ENCODE measurements at regions not wholly inside any gene's neighbourhood (a gene's known extent, or its start where the extent isn't known, plus 50 kb on each side); places are given as distances from the start of the nearest gene placed in this dataset.

GRCh38 chr9:82206946-82207345, 218.4 kb downstream of the SPATA31D1 start:
- no peaks in the 10 kb centered on the region for H3K4me1 ChIP-seq (ENCODE audit: insufficient read depth, low read length, poor library complexity, severe bottlenecking)
- H3K27ac ChIP-seq (ENCODE audit: low read depth, low read length, poor library complexity, severe bottlenecking) = no peak overlapping the region
- H3K36me3 ChIP-seq (ENCODE audit: insufficient read depth, low read length, poor library complexity, severe bottlenecking) = no peaks in the 10 kb centered on the region
- H3K27me3 ChIP-seq (replicated peaks; ENCODE audit: insufficient read depth, low read depth, low read length, poor library complexity) = peaks cover 11% of the 10 kb centered on the region
- ChIA-PET POLR2A (ENCODE audit: low non-redundant PET) (no interaction called here), CTCF (no interaction called here)
- intact Hi-C loops (cut with micrococcal nuclease; ENCODE audit: unreplicated experiment) = no loop called here
- DNase-seq (ENCODE audit: low spot score) = no peak
- H3K4me3 ChIP-seq (ENCODE audit: low read depth, low read length, poor library complexity, severe bottlenecking) = no peak overlapping the region
- H3K9me3 ChIP-seq (ENCODE audit: low read depth, low read length, poor library complexity, severe bottlenecking) = no peaks in the 10 kb centered on the region
- BruUV-seq (replicated peaks) = no TSS peak
- TF ChIP-seq EZH2 (IDR thresholded peaks at IDR 0.05; ENCODE audit: borderline replicate concordance, low read depth, low read length, poor library complexity, severe bottlenecking) (no peak), CTCF (conservative IDR thresholded peaks at IDR 0.05; ENCODE audit: low read depth, low read length) (no peak)

GRCh38 chr9:82208741-82209450, 220.3 kb downstream of the SPATA31D1 start:
- Histone ChIP-seq H3K27me3 (replicated peaks; ENCODE audit: insufficient read depth, low read depth, low read length, poor library complexity) (peaks cover 6% of the 10 kb centered on the region), H3K36me3 (ENCODE audit: insufficient read depth, low read length, poor library complexity, severe bottlenecking) (no peaks in the 10 kb centered on the region), H3K4me1 (ENCODE audit: insufficient read depth, low read length, poor library complexity, severe bottlenecking) (no peaks in the 10 kb centered on the region), H3K27ac (ENCODE audit: low read depth, low read length, poor library complexity, severe bottlenecking) (no peak overlapping the region), H3K9me3 (ENCODE audit: low read depth, low read length, poor library complexity, severe bottlenecking) (no peaks in the 10 kb centered on the region), H3K4me3 (ENCODE audit: low read depth, low read length, poor library complexity, severe bottlenecking) (no peak overlapping the region)
- ChIA-PET POLR2A (ENCODE audit: low non-redundant PET) (no interaction called here), CTCF (no interaction called here)
- no TSS peak for BruUV-seq (replicated peaks)
- TF ChIP-seq CTCF (conservative IDR thresholded peaks at IDR 0.05; ENCODE audit: low read depth, low read length) = no peak
- no peak for TF ChIP-seq EZH2 (IDR thresholded peaks at IDR 0.05; ENCODE audit: borderline replicate concordance, low read depth, low read length, poor library complexity, severe bottlenecking)
- DNase-seq (ENCODE audit: low spot score) = no peak
- intact Hi-C loops (cut with micrococcal nuclease; ENCODE audit: unreplicated experiment) = no loop called here

GRCh38 chr9:82209797-82210470, 221.4 kb downstream of the SPATA31D1 start:
- H3K4me3 ChIP-seq (ENCODE audit: low read depth, low read length, poor library complexity, severe bottlenecking) = no peak overlapping the region
- POLR2A ChIA-PET (ENCODE audit: low non-redundant PET) = no interaction called here
- no peaks in the 10 kb centered on the region for H3K9me3 ChIP-seq (ENCODE audit: low read depth, low read length, poor library complexity, severe bottlenecking)
- TF ChIP-seq EZH2 (IDR thresholded peaks at IDR 0.05; ENCODE audit: borderline replicate concordance, low read depth, low read length, poor library complexity, severe bottlenecking) = no peak
- no peak for TF ChIP-seq CTCF (conservative IDR thresholded peaks at IDR 0.05; ENCODE audit: low read depth, low read length)
- BruUV-seq (replicated peaks) = no TSS peak
- intact Hi-C loops (cut with micrococcal nuclease; ENCODE audit: unreplicated experiment) = no loop called here
- H3K27ac ChIP-seq (ENCODE audit: low read depth, low read length, poor library complexity, severe bottlenecking) = no peak overlapping the region
- no peaks in the 10 kb centered on the region for H3K36me3 ChIP-seq (ENCODE audit: insufficient read depth, low read length, poor library complexity, severe bottlenecking)
- no peak for DNase-seq (ENCODE audit: low spot score)
- CTCF ChIA-PET = no interaction called here
- H3K4me1 ChIP-seq (ENCODE audit: insufficient read depth, low read length, poor library complexity, severe bottlenecking) = no peaks in the 10 kb centered on the region
- no peaks in the 10 kb centered on the region for H3K27me3 ChIP-seq (replicated peaks; ENCODE audit: insufficient read depth, low read depth, low read length, poor library complexity)

Data from A673 (cell line).